ENCODE measurements at regions not wholly inside any gene's neighbourhood (a gene's known extent, or its start where the extent isn't known, plus 50 kb on each side); places are given as distances from the start of the nearest gene placed in this dataset.

GRCh38 chr18:77520767-77521166, 271.1 kb downstream of the GALR1 start:
- Histone ChIP-seq H3K79me2 (replicated peaks; ENCODE audit: insufficient read depth, low read length) (no peaks in the 10 kb centered on the region), H3K4me2 (ENCODE audit: low read length) (no peak overlapping the region), H3K9me3 (ENCODE audit: low read length) (no peaks in the 10 kb centered on the region), H3F3A (ENCODE audit: insufficient read depth, low read length, poor library complexity, severe bottlenecking) (no peaks in the 10 kb centered on the region), H4K20me1 (ENCODE audit: insufficient read depth) (no peaks in the 10 kb centered on the region), H3K9ac (ENCODE audit: low read length) (no peak overlapping the region), H3K27ac (ENCODE audit: low read length) (no peak overlapping the region), H3K4me3 (ENCODE audit: low read length) (no peak overlapping the region), H3K27me3 (ENCODE audit: insufficient read depth, low read depth, low read length) (no peaks in the 10 kb centered on the region), H2AFZ (ENCODE audit: low read depth, low read length) (no peak overlapping the region), H3K36me3 (ENCODE audit: insufficient read depth, low read length) (no peaks in the 10 kb centered on the region), H3K9me2 (ENCODE audit: insufficient read depth, low read length) (no peaks in the 10 kb centered on the region)
- TF ChIP-seq REST (IDR thresholded peaks at IDR 0.05; ENCODE audit: borderline replicate concordance) = no peak
- no peak for TF ChIP-seq TAF1 (IDR thresholded peaks at IDR 0.05; ENCODE audit: low read depth)

GRCh38 chr18:77522051-77522675, 272.5 kb downstream of the GALR1 start:
- Histone ChIP-seq H3F3A (ENCODE audit: insufficient read depth, low read length, poor library complexity, severe bottlenecking) (no peaks in the 10 kb centered on the region), H3K4me3 (ENCODE audit: low read length) (no peak overlapping the region), H3K36me3 (ENCODE audit: insufficient read depth, low read length) (no peaks in the 10 kb centered on the region), H3K79me2 (replicated peaks; ENCODE audit: insufficient read depth, low read length) (no peaks in the 10 kb centered on the region), H3K4me2 (ENCODE audit: low read length) (no peak overlapping the region), H4K20me1 (ENCODE audit: insufficient read depth) (no peaks in the 10 kb centered on the region), H3K27ac (ENCODE audit: low read length) (no peak overlapping the region), H3K9me3 (ENCODE audit: low read length) (no peaks in the 10 kb centered on the region), H3K9me2 (ENCODE audit: insufficient read depth, low read length) (no peaks in the 10 kb centered on the region), H3K27me3 (ENCODE audit: insufficient read depth, low read depth, low read length) (no peaks in the 10 kb centered on the region), H2AFZ (ENCODE audit: low read depth, low read length) (no peak overlapping the region), H3K9ac (ENCODE audit: low read length) (no peak overlapping the region)
- no peak for TF ChIP-seq CTCF (IDR thresholded peaks at IDR 0.05; ENCODE audit: poor library complexity, severe bottlenecking)
- TF ChIP-seq REST (IDR thresholded peaks at IDR 0.05; ENCODE audit: borderline replicate concordance) = no peak
- no peak for TF ChIP-seq RAD21 (conservative IDR thresholded peaks at IDR 0.05)
- no peak for TF ChIP-seq EP300 (conservative IDR thresholded peaks at IDR 0.05; ENCODE audit: poor library complexity, severe bottlenecking)
- no peak for TF ChIP-seq TAF1 (IDR thresholded peaks at IDR 0.05; ENCODE audit: low read depth)
- TF ChIP-seq SMC3 (conservative IDR thresholded peaks at IDR 0.05; ENCODE audit: poor library complexity) = no peak
- TF ChIP-seq EZH2 (IDR thresholded peaks at IDR 0.05; ENCODE audit: borderline replicate concordance, insufficient read depth, low read length, poor library complexity, severe bottlenecking) = no peak
- no peak for TF ChIP-seq POLR2AphosphoS5 (IDR thresholded peaks at IDR 0.05)
- no peak for TF ChIP-seq MXI1 (conservative IDR thresholded peaks at IDR 0.05; ENCODE audit: poor library complexity, severe bottlenecking)
